Neural cell (in vitro differentiated cells): ENCODE measurements at regions not wholly inside any gene's neighbourhood (a gene's known extent, or its start where the extent isn't known, plus 50 kb on each side); places are given as distances from the start of the nearest gene placed in this dataset.

ENCODE experiments used
- CTCF ChIP-seq: fragments of 450-650 bp; IDR thresholded peaks from 2 replicates; pipeline ENCODE4 v1.5.1; 2014; ENCODE audit warnings: antibody characterized with exemption, mild to moderate bottlenecking, moderate library complexity; ENCODE audit not compliant: poor library complexity, severe bottlenecking
- EP300 ChIP-seq: fragments of 450-650 bp; conservative IDR thresholded peaks from 2 replicates; pipeline ENCODE4 v1.6.1; 2014; ENCODE audit warnings: antibody characterized with exemption, mild to moderate bottlenecking, moderate library complexity; ENCODE audit not compliant: poor library complexity, severe bottlenecking
- EZH2 ChIP-seq: fragments of 200-600, 300-800 bp; shearing (Covaris generic), sonication (generic); IDR thresholded peaks from 2 replicates; pipeline ENCODE4 v1.6.1; 2014; ENCODE audit warnings: antibody characterized with exemption, low read length, borderline replicate concordance, mild to moderate bottlenecking; ENCODE audit not compliant: insufficient read depth, poor library complexity, severe bottlenecking
- POLR2AphosphoS5 ChIP-seq: IDR thresholded peaks from 2 replicates; pipeline ENCODE4 v1.6.1; 2012
- RAD21 ChIP-seq: fragments of 450-650 bp; conservative IDR thresholded peaks from 2 replicates; pipeline ENCODE4 v1.6.1; 2014; ENCODE audit warnings: antibody characterized with exemption, mild to moderate bottlenecking, moderate library complexity
- SMC3 ChIP-seq: fragments of 450-650 bp; conservative IDR thresholded peaks from 2 replicates; pipeline ENCODE4 v1.6.1; 2014; ENCODE audit warnings: antibody characterized with exemption, mild to moderate bottlenecking, moderate library complexity; ENCODE audit not compliant: poor library complexity
- TAF1 ChIP-seq: IDR thresholded peaks from 2 replicates; pipeline ENCODE4 v1.6.1; 2012; ENCODE audit warnings: low read depth
- TF ChIP-seq, protein P1 (sequence below): IDR thresholded peaks from 2 replicates; pipeline ENCODE4 v1.6.1; 2012; ENCODE audit warnings: borderline replicate concordance

GRCh38 chrX:1748408-1748807, 133.5 kb downstream of the ASMT start:
- no peak for TF ChIP-seq CTCF
- TF ChIP-seq POLR2AphosphoS5: no peak
- TF ChIP-seq EP300: no peak
- TF ChIP-seq, protein P1, sequence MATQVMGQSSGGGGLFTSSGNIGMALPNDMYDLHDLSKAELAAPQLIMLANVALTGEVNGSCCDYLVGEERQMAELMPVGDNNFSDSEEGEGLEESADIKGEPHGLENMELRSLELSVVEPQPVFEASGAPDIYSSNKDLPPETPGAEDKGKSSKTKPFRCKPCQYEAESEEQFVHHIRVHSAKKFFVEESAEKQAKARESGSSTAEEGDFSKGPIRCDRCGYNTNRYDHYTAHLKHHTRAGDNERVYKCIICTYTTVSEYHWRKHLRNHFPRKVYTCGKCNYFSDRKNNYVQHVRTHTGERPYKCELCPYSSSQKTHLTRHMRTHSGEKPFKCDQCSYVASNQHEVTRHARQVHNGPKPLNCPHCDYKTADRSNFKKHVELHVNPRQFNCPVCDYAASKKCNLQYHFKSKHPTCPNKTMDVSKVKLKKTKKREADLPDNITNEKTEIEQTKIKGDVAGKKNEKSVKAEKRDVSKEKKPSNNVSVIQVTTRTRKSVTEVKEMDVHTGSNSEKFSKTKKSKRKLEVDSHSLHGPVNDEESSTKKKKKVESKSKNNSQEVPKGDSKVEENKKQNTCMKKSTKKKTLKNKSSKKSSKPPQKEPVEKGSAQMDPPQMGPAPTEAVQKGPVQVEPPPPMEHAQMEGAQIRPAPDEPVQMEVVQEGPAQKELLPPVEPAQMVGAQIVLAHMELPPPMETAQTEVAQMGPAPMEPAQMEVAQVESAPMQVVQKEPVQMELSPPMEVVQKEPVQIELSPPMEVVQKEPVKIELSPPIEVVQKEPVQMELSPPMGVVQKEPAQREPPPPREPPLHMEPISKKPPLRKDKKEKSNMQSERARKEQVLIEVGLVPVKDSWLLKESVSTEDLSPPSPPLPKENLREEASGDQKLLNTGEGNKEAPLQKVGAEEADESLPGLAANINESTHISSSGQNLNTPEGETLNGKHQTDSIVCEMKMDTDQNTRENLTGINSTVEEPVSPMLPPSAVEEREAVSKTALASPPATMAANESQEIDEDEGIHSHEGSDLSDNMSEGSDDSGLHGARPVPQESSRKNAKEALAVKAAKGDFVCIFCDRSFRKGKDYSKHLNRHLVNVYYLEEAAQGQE: no peak
- TF ChIP-seq EZH2: no peak
- TF ChIP-seq RAD21: no peak
- TF ChIP-seq SMC3: no peak
- no peak for TF ChIP-seq TAF1
